ENCODE measurements at regions not wholly inside any gene's neighbourhood (a gene's known extent, or its start where the extent isn't known, plus 50 kb on each side); places are given as distances from the start of the nearest gene placed in this dataset.
"Not testable (repeated sequence)": the region's sequence is repeated elsewhere in the genome, so short reads cannot be mapped to it uniquely, and the experiment has no call there.

GRCh38 chr10:60604342-60604741 is 173.9 kb upstream of the CDK1 start:
- H3K4me3 ChIP-seq (ENCODE audit: low read depth, low read length): no peak overlapping the region
- peak; percentile 1 for DNase-seq (ENCODE audit: low read depth)
- no peak for TF ChIP-seq CTCF (IDR thresholded peaks at IDR 0.05; ENCODE audit: insufficient read depth, low read depth, low read length)

- H3K4me3 ChIP-seq (ENCODE audit: low read depth, low read length): no peak overlapping the region
- no peak for DNase-seq (ENCODE audit: low read depth)
- no peak for TF ChIP-seq CTCF (IDR thresholded peaks at IDR 0.05; ENCODE audit: insufficient read depth, low read depth, low read length)
These were observed 180.8 kb upstream of the CDK1 start for GRCh38 chr10:60597513-60597912.

- no peak for DNase-seq (ENCODE audit: low read depth)
- TF ChIP-seq CTCF (IDR thresholded peaks at IDR 0.05; ENCODE audit: insufficient read depth, low read depth, low read length): no peak
- no peak overlapping the region for H3K4me3 ChIP-seq (ENCODE audit: low read depth, low read length)
These were observed 182.4 kb upstream of the CDK1 start for GRCh38 chr10:60595852-60596251.

GRCh38 chr10:60594476-60595051 is 183.7 kb upstream of the CDK1 start:
- no peak for DNase-seq (ENCODE audit: low read depth)
- no peak for TF ChIP-seq CTCF (IDR thresholded peaks at IDR 0.05; ENCODE audit: insufficient read depth, low read depth, low read length)
- no peak overlapping the region for H3K4me3 ChIP-seq (ENCODE audit: low read depth, low read length)

- TF ChIP-seq CTCF (IDR thresholded peaks at IDR 0.05; ENCODE audit: insufficient read depth, low read depth, low read length): no peak
- H3K4me3 ChIP-seq (ENCODE audit: low read depth, low read length): no peak overlapping the region
- DNase-seq (ENCODE audit: low read depth): no peak
These were observed 187.2 kb upstream of the CDK1 start for GRCh38 chr10:60591119-60591518.

GRCh38 chr10:60589376-60589775 is 188.9 kb upstream of the CDK1 start:
- no peak for DNase-seq (ENCODE audit: low read depth)
- H3K4me3 ChIP-seq (ENCODE audit: low read depth, low read length): no peak overlapping the region
- TF ChIP-seq CTCF (IDR thresholded peaks at IDR 0.05; ENCODE audit: insufficient read depth, low read depth, low read length): no peak

- not testable (repeated sequence) for DNase-seq (ENCODE audit: low read depth); H3K4me3 ChIP-seq (ENCODE audit: low read depth, low read length)
These were observed 192.1 kb upstream of the ANK3 start for GRCh38 chr10:60581782-60582181.
